ENCODE measurements at regions not wholly inside any gene's neighbourhood (a gene's known extent, or its start where the extent isn't known, plus 50 kb on each side); places are given as distances from the start of the nearest gene placed in this dataset.

DNA sequence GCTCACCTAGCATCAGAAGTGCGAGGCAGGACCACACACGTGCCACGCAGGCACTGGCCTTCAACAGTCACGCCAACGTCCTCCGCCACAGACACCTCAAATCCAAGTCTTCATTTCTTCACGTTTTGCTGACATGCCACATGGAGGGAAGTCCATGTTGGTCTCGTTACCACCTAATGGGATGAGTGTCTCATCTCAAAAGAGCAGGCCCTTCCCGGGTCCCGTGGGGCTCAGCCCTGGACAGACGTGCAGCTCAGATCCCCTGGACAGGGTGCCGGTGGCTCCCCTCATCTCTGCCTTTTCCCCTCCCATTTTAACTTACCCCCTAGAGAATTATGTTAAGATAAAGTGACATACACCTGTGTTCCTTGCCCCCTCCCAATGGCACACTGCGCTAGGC is 76.8 kb downstream of the MRPL36 start:
- H3K79me2 ChIP-seq (ENCODE audit: insufficient read depth): no peaks in the 10 kb centered on the region
- no peak overlapping the region for H3K27ac ChIP-seq (ENCODE audit: low read depth in 2 of 2, low read length in 1 of 2)
- peaks cover 4% of the 10 kb centered on the region; the same call in 1 of the 2 replicates for H3K9me3 ChIP-seq
- H3K4me1 ChIP-seq (ENCODE audit: control insufficient read depth in 1 of 2, insufficient read depth in 2 of 2, low read depth in 1 of 2, low read length in 1 of 2): no peaks in the 10 kb centered on the region
- ChIA-PET CTCF (no interaction called here), POLR2A (no interaction called here)
- no peaks in the 10 kb centered on the region for H3K36me3 ChIP-seq (replicated peaks in 1 of 2; ENCODE audit: control insufficient read depth in 1 of 2, insufficient read depth in 2 of 2, low read length in 1 of 2)
- H3K4me3 ChIP-seq (ENCODE audit: low read depth in 2 of 2, low read length in 1 of 2): no peak overlapping the region
- no peak for DNase-seq
- no peaks in the 10 kb centered on the region for H3F3A ChIP-seq (replicated peaks; ENCODE audit: insufficient read depth)
- H3K4me2 ChIP-seq: no peak overlapping the region
- TF ChIP-seq NFIC (IDR thresholded peaks at IDR 0.05; ENCODE audit: borderline replicate concordance) (no peak), EZH2phosphoT487 (IDR thresholded peaks at IDR 0.05; ENCODE audit: borderline replicate concordance, low read depth) (no peak), RXRA (IDR thresholded peaks at IDR 0.05; ENCODE audit: borderline replicate concordance, low read depth) (no peak), RFX5 (IDR thresholded peaks at IDR 0.05; ENCODE audit: low read length) (no peak), SIN3A (IDR thresholded peaks at IDR 0.05; ENCODE audit: borderline replicate concordance, low read depth, low read length) (no peak), TEAD4 (IDR thresholded peaks at IDR 0.05; ENCODE audit: borderline replicate concordance, insufficient read depth) (no peak), ELF1 (IDR thresholded peaks at IDR 0.05) (no peak), FOXM1 (IDR thresholded peaks at IDR 0.05; ENCODE audit: low read depth) (no peak), SMC3 (IDR thresholded peaks at IDR 0.05; ENCODE audit: low read depth, low read length) (no peak)
- TF ChIP-seq, protein P1, sequence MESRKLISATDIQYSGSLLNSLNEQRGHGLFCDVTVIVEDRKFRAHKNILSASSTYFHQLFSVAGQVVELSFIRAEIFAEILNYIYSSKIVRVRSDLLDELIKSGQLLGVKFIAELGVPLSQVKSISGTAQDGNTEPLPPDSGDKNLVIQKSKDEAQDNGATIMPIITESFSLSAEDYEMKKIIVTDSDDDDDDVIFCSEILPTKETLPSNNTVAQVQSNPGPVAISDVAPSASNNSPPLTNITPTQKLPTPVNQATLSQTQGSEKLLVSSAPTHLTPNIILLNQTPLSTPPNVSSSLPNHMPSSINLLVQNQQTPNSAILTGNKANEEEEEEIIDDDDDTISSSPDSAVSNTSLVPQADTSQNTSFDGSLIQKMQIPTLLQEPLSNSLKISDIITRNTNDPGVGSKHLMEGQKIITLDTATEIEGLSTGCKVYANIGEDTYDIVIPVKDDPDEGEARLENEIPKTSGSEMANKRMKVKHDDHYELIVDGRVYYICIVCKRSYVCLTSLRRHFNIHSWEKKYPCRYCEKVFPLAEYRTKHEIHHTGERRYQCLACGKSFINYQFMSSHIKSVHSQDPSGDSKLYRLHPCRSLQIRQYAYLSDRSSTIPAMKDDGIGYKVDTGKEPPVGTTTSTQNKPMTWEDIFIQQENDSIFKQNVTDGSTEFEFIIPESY (IDR thresholded peaks at IDR 0.05; ENCODE audit: borderline replicate concordance, low read depth): no peak
- TF ChIP-seq, protein P2, sequence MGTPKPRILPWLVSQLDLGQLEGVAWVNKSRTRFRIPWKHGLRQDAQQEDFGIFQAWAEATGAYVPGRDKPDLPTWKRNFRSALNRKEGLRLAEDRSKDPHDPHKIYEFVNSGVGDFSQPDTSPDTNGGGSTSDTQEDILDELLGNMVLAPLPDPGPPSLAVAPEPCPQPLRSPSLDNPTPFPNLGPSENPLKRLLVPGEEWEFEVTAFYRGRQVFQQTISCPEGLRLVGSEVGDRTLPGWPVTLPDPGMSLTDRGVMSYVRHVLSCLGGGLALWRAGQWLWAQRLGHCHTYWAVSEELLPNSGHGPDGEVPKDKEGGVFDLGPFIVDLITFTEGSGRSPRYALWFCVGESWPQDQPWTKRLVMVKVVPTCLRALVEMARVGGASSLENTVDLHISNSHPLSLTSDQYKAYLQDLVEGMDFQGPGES (IDR thresholded peaks at IDR 0.05; ENCODE audit: low read depth, low read length): no peak
- TF ChIP-seq, protein P3, sequence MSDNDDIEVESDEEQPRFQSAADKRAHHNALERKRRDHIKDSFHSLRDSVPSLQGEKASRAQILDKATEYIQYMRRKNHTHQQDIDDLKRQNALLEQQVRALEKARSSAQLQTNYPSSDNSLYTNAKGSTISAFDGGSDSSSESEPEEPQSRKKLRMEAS (IDR thresholded peaks at IDR 0.05; ENCODE audit: low read depth): no peak
- TF ChIP-seq, protein P4, sequence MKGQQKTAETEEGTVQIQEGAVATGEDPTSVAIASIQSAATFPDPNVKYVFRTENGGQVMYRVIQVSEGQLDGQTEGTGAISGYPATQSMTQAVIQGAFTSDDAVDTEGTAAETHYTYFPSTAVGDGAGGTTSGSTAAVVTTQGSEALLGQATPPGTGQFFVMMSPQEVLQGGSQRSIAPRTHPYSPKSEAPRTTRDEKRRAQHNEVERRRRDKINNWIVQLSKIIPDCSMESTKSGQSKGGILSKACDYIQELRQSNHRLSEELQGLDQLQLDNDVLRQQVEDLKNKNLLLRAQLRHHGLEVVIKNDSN (IDR thresholded peaks at IDR 0.05; ENCODE audit: borderline replicate concordance, low read depth): no peak
- TF ChIP-seq, protein P5, sequence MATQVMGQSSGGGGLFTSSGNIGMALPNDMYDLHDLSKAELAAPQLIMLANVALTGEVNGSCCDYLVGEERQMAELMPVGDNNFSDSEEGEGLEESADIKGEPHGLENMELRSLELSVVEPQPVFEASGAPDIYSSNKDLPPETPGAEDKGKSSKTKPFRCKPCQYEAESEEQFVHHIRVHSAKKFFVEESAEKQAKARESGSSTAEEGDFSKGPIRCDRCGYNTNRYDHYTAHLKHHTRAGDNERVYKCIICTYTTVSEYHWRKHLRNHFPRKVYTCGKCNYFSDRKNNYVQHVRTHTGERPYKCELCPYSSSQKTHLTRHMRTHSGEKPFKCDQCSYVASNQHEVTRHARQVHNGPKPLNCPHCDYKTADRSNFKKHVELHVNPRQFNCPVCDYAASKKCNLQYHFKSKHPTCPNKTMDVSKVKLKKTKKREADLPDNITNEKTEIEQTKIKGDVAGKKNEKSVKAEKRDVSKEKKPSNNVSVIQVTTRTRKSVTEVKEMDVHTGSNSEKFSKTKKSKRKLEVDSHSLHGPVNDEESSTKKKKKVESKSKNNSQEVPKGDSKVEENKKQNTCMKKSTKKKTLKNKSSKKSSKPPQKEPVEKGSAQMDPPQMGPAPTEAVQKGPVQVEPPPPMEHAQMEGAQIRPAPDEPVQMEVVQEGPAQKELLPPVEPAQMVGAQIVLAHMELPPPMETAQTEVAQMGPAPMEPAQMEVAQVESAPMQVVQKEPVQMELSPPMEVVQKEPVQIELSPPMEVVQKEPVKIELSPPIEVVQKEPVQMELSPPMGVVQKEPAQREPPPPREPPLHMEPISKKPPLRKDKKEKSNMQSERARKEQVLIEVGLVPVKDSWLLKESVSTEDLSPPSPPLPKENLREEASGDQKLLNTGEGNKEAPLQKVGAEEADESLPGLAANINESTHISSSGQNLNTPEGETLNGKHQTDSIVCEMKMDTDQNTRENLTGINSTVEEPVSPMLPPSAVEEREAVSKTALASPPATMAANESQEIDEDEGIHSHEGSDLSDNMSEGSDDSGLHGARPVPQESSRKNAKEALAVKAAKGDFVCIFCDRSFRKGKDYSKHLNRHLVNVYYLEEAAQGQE (IDR thresholded peaks at IDR 0.05; ENCODE audit: low read depth, low read length): no peak
- no peak overlapping the region for H2AFZ ChIP-seq (ENCODE audit: low read depth)
- H3K27me3 ChIP-seq (ENCODE audit: insufficient read depth): peaks cover 57% of the 10 kb centered on the region
- no peaks in the 10 kb centered on the region for H4K20me1 ChIP-seq (ENCODE audit: insufficient read depth)
- WGBS (ENCODE audit: low lambda C conversion rate): 28% methylated on average over 13 of the region's 13 CpGs
- no peak overlapping the region for H3K9ac ChIP-seq
- H3K9me2 ChIP-seq: no peaks in the 10 kb centered on the region
